Gastroesophageal sphincter (tissue), 3 donors: ENCODE measurements at regions not wholly inside any gene's neighbourhood (a gene's known extent, or its start where the extent isn't known, plus 50 kb on each side); places are given as distances from the start of the nearest gene placed in this dataset.

Experiments used
- CTCF ChIP-seq, 4 experiments: fragments of 200-600 bp in 2 of 4; fragments of 450-650 bp in 2 of 4; sonication (generic) in 1 of 4; IDR thresholded peaks; one replicate each; pipeline ENCODE4 v1.5.1; 2017 to 2019; ENCODE audit warnings: antibody characterized with exemption in 4 of 4, mild to moderate bottlenecking in 2 of 4, moderate library complexity in 2 of 4
- EP300 ChIP-seq: sonication (generic); formaldehyde crosslinking; IDR thresholded peaks from one replicate; pipeline ENCODE4 v1.6.1; 2017; ENCODE audit warnings: antibody characterized with exemption, mild to moderate bottlenecking
- POLR2A ChIP-seq, 2 donors: fragments of 450-650 bp; IDR thresholded peaks; one replicate each; pipeline ENCODE4 v1.6.1; 2017; ENCODE audit warnings: antibody characterized with exemption in 2 of 2, mild to moderate bottlenecking in 2 of 2, moderate library complexity in 1 of 2
- POLR2AphosphoS5 ChIP-seq: sonication (generic); formaldehyde crosslinking; IDR thresholded peaks from one replicate; pipeline ENCODE4 v1.6.1; 2017; ENCODE audit warnings: antibody characterized with exemption

- TF ChIP-seq CTCF (IDR thresholded peaks at IDR 0.05), result no peak
- no peak for TF ChIP-seq POLR2A (IDR thresholded peaks at IDR 0.05)
- TF ChIP-seq EP300, result no peak
- no peak for TF ChIP-seq POLR2AphosphoS5
Measured at GRCh38 chr9:107945961-107946360, 456.4 kb upstream of the KLF4 start.
